HG03108 (cell line): ENCODE measurements at regions not wholly inside any gene's neighbourhood (a gene's known extent, or its start where the extent isn't known, plus 50 kb on each side); places are given as distances from the start of the nearest gene placed in this dataset.

Source experiments
- ATAC-seq: cut with Tn5 transposase; IDR thresholded peaks from one replicate; pipeline ENCODE4 v1.9.1; 2021; ENCODE audit warnings: moderate library complexity; ENCODE audit not compliant: unreplicated experiment

- ATAC-seq = no peak
Measured at GRCh38 chr6:12221856-12222255, 68.3 kb upstream of the EDN1 start.

GRCh38 chr6:12222405-12223366 is 67.5 kb upstream of the EDN1 start:
- no peak for ATAC-seq

GRCh38 chr6:12223383-12223782 is 66.8 kb upstream of the EDN1 start:
- ATAC-seq = no peak

- ATAC-seq = no peak
Measured at GRCh38 chr6:12224251-12224650, 65.9 kb upstream of the EDN1 start.

- ATAC-seq = no peak
Measured at GRCh38 chr6:12228447-12229146, 61.6 kb upstream of the EDN1 start.

GRCh38 chr6:12229332-12229731 is 60.8 kb upstream of the EDN1 start:
- ATAC-seq = no peak

- no peak for ATAC-seq
Measured at GRCh38 chr6:12230523-12230922, 59.6 kb upstream of the EDN1 start.

GRCh38 chr6:12232339-12232738 is 57.8 kb upstream of the EDN1 start:
- ATAC-seq = no peak

- no peak for ATAC-seq
Measured at GRCh38 chr6:12232821-12233220, 57.3 kb upstream of the EDN1 start.

GRCh38 chr6:12233693-12234571 is 56.2 kb upstream of the EDN1 start:
- ATAC-seq = peak; percentile 40

GRCh38 chr6:12235341-12235740 is 54.8 kb upstream of the EDN1 start:
- ATAC-seq = no peak

GRCh38 chr6:12238219-12238618 is 51.9 kb upstream of the EDN1 start:
- no peak for ATAC-seq
